ENCODE measurements at regions not wholly inside any gene's neighbourhood (a gene's known extent, or its start where the extent isn't known, plus 50 kb on each side); places are given as distances from the start of the nearest gene placed in this dataset.
A peak's percentile ranks its signal among the peaks of the same experiment; 100 is the strongest.

- Histone ChIP-seq H3K27me3 (ENCODE audit: insufficient read depth, low read length) (no peaks in the 10 kb centered on the region), H4K20me1 (ENCODE audit: insufficient read depth, low read length) (no peaks in the 10 kb centered on the region), H3K27ac (ENCODE audit: low read depth, low read length) (no peak overlapping the region), H3K79me2 (ENCODE audit: insufficient read depth, low read length) (no peaks in the 10 kb centered on the region), H3K36me3 (ENCODE audit: insufficient read depth, low read length) (no peaks in the 10 kb centered on the region), H3K4me2 (ENCODE audit: insufficient read depth, low read length) (no peak overlapping the region), H3K4me1 (ENCODE audit: insufficient read depth, low read length) (no peaks in the 10 kb centered on the region), H3K9me3 (ENCODE audit: low read depth, low read length) (no peaks in the 10 kb centered on the region), H3K4me3 (ENCODE audit: insufficient read depth, low read length) (no peak overlapping the region), H2AFZ (ENCODE audit: low read length) (no peak overlapping the region)
- DNase-seq (ENCODE audit: insufficient read length, low spot score, missing footprints): no peak
- TF ChIP-seq CTCF (IDR thresholded peaks at IDR 0.05; ENCODE audit: extremely low read depth, low read depth, low read length): no peak
Observed at GRCh38 chr4:60562334-60562733, 637.8 kb upstream of the ADGRL3 start.

- no peaks in the 10 kb centered on the region for H3K4me1 ChIP-seq (ENCODE audit: insufficient read depth, low read length)
- no peak overlapping the region for H3K27ac ChIP-seq (ENCODE audit: low read depth, low read length)
- no peaks in the 10 kb centered on the region for H3K79me2 ChIP-seq (ENCODE audit: insufficient read depth, low read length)
- no peak overlapping the region for H3K4me2 ChIP-seq (ENCODE audit: insufficient read depth, low read length)
- no peaks in the 10 kb centered on the region for H3K36me3 ChIP-seq (ENCODE audit: insufficient read depth, low read length)
- TF ChIP-seq CTCF (IDR thresholded peaks at IDR 0.05; ENCODE audit: extremely low read depth, low read depth, low read length): no peak
- H3K9me3 ChIP-seq (ENCODE audit: low read depth, low read length): no peaks in the 10 kb centered on the region
- no peak for DNase-seq (ENCODE audit: insufficient read length, low spot score, missing footprints)
- no peak overlapping the region for H3K4me3 ChIP-seq (ENCODE audit: insufficient read depth, low read length)
- H3K27me3 ChIP-seq (ENCODE audit: insufficient read depth, low read length): no peaks in the 10 kb centered on the region
- no peaks in the 10 kb centered on the region for H4K20me1 ChIP-seq (ENCODE audit: insufficient read depth, low read length)
- no peak overlapping the region for H2AFZ ChIP-seq (ENCODE audit: low read length)
Observed at GRCh38 chr4:60565558-60565957, 634.6 kb upstream of the ADGRL3 start.

GRCh38 chr4:60575336-60575735 is 624.8 kb upstream of the ADGRL3 start:
- Histone ChIP-seq H3K27me3 (ENCODE audit: insufficient read depth, low read length) (no peaks in the 10 kb centered on the region), H3K36me3 (ENCODE audit: insufficient read depth, low read length) (no peaks in the 10 kb centered on the region), H2AFZ (ENCODE audit: low read length) (no peak overlapping the region), H3K9me3 (ENCODE audit: low read depth, low read length) (no peaks in the 10 kb centered on the region), H3K4me1 (ENCODE audit: insufficient read depth, low read length) (no peaks in the 10 kb centered on the region), H4K20me1 (ENCODE audit: insufficient read depth, low read length) (no peaks in the 10 kb centered on the region), H3K4me3 (ENCODE audit: insufficient read depth, low read length) (no peak overlapping the region), H3K4me2 (ENCODE audit: insufficient read depth, low read length) (no peak overlapping the region), H3K27ac (ENCODE audit: low read depth, low read length) (no peak overlapping the region), H3K79me2 (ENCODE audit: insufficient read depth, low read length) (no peaks in the 10 kb centered on the region)
- no peak for DNase-seq (ENCODE audit: insufficient read length, low spot score, missing footprints)
- no peak for TF ChIP-seq CTCF (IDR thresholded peaks at IDR 0.05; ENCODE audit: extremely low read depth, low read depth, low read length)

GRCh38 chr4:60579335-60579734 is 620.8 kb upstream of the ADGRL3 start:
- Histone ChIP-seq H3K4me2 (ENCODE audit: insufficient read depth, low read length) (no peak overlapping the region), H3K9me3 (ENCODE audit: low read depth, low read length) (no peaks in the 10 kb centered on the region), H3K4me1 (ENCODE audit: insufficient read depth, low read length) (no peaks in the 10 kb centered on the region), H3K27me3 (ENCODE audit: insufficient read depth, low read length) (no peaks in the 10 kb centered on the region), H2AFZ (ENCODE audit: low read length) (no peak overlapping the region), H3K27ac (ENCODE audit: low read depth, low read length) (no peak overlapping the region), H3K4me3 (ENCODE audit: insufficient read depth, low read length) (no peak overlapping the region), H3K36me3 (ENCODE audit: insufficient read depth, low read length) (no peaks in the 10 kb centered on the region), H3K79me2 (ENCODE audit: insufficient read depth, low read length) (no peaks in the 10 kb centered on the region), H4K20me1 (ENCODE audit: insufficient read depth, low read length) (no peaks in the 10 kb centered on the region)
- DNase-seq (ENCODE audit: insufficient read length, low spot score, missing footprints): peak; percentile 49
- TF ChIP-seq CTCF (IDR thresholded peaks at IDR 0.05; ENCODE audit: extremely low read depth, low read depth, low read length): no peak

Measured in osteoblast (primary cell).